ENCODE measurements at regions not wholly inside any gene's neighbourhood (a gene's known extent, or its start where the extent isn't known, plus 50 kb on each side); places are given as distances from the start of the nearest gene placed in this dataset.

DNA sequence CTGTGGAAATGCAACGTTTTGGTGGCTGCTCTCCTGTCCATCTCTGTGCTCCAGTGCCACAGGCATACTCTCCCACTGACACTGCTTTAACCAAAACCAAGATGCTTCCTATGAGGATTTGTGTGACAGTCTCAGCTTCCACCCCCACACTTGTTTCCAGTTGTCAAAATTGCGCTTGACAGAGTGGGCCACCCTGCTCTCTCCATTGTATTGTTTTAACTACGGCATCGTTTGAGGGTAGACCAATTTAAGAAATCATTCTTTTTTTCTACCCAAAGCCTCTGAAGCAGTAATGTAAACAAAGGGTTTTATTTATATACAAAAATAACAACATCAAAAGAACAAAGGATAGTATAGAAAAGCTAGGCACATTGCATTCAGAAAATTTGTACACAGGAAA lies 178.0 kb downstream of the INHBA start:
- TF ChIP-seq, protein P1, sequence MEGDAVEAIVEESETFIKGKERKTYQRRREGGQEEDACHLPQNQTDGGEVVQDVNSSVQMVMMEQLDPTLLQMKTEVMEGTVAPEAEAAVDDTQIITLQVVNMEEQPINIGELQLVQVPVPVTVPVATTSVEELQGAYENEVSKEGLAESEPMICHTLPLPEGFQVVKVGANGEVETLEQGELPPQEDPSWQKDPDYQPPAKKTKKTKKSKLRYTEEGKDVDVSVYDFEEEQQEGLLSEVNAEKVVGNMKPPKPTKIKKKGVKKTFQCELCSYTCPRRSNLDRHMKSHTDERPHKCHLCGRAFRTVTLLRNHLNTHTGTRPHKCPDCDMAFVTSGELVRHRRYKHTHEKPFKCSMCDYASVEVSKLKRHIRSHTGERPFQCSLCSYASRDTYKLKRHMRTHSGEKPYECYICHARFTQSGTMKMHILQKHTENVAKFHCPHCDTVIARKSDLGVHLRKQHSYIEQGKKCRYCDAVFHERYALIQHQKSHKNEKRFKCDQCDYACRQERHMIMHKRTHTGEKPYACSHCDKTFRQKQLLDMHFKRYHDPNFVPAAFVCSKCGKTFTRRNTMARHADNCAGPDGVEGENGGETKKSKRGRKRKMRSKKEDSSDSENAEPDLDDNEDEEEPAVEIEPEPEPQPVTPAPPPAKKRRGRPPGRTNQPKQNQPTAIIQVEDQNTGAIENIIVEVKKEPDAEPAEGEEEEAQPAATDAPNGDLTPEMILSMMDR (conservative IDR thresholded peaks at IDR 0.05; ENCODE audit: low read length) = no peak
- TF ChIP-seq EZH2phosphoT487 (IDR thresholded peaks at IDR 0.05; ENCODE audit: borderline replicate concordance) = no peak
